Ramos (cell line): ENCODE measurements at regions not wholly inside any gene's neighbourhood (a gene's known extent, or its start where the extent isn't known, plus 50 kb on each side); places are given as distances from the start of the nearest gene placed in this dataset.

Source experiments
- in situ Hi-C: fragments of 300-500 bp; cut with MboI; formaldehyde crosslinking; loops from one replicate; pipeline ENCODE4 v1.14.3; 2022; ENCODE audit warnings: low sequenced_read_pairs; ENCODE audit not compliant: unreplicated experiment

GRCh38 chr1:4033129-4033676 lies 133.1 kb upstream of the C1orf174 start:
- in situ Hi-C loops, result loop anchor here (25.0 kb wide), 1 partner anchor 371 kb away; the partner anchor contains the start of genes TP73 and WRAP73

- in situ Hi-C loops, result loop anchor here (25.0 kb wide), 1 partner anchor 371 kb away; the partner anchor contains the start of genes TP73 and WRAP73
Measured at GRCh38 chr1:4033713-4034112, 133.6 kb upstream of the C1orf174 start.

- in situ Hi-C loops, result loop anchor here (25.0 kb wide), 1 partner anchor 372 kb away; the partner anchor contains the start of genes TP73 and WRAP73
Measured at GRCh38 chr1:4034318-4034887, 134.3 kb upstream of the C1orf174 start.

GRCh38 chr1:4044967-4045366 lies 144.9 kb upstream of the C1orf174 start:
- in situ Hi-C loops, result loop anchor here (25.0 kb wide), 1 partner anchor 383 kb away; the partner anchor contains the start of genes TP73 and WRAP73

GRCh38 chr1:4045397-4046010 lies 145.4 kb upstream of the C1orf174 start:
- in situ Hi-C loops, result loop anchor here (25.0 kb wide), 1 partner anchor 383 kb away; the partner anchor contains the start of genes TP73 and WRAP73

GRCh38 chr1:4046836-4047461 lies 146.9 kb upstream of the C1orf174 start:
- in situ Hi-C loops, result loop anchor here (25.0 kb wide), 1 partner anchor 385 kb away; the partner anchor contains the start of genes TP73 and WRAP73

- in situ Hi-C loops, result loop anchor here (25.0 kb wide), 1 partner anchor 385 kb away; the partner anchor contains the start of genes TP73 and WRAP73
Measured at GRCh38 chr1:4047666-4048065, 147.6 kb upstream of the C1orf174 start.

- in situ Hi-C loops, result loop anchor here (25.0 kb wide), 1 partner anchor 386 kb away; the partner anchor contains the start of genes TP73 and WRAP73
Measured at GRCh38 chr1:4048076-4048475, 148.0 kb upstream of the C1orf174 start.

GRCh38 chr1:4048921-4049320 lies 148.8 kb upstream of the C1orf174 start:
- in situ Hi-C loops, result loop anchor here (25.0 kb wide), 1 partner anchor 387 kb away; the partner anchor contains the start of genes TP73 and WRAP73

- in situ Hi-C loops, result loop anchor here (10.0 kb wide), 1 partner anchor 136 kb away; no protein-coding TSS in a partner anchor
Measured at GRCh38 chr1:4050998-4051397, 150.9 kb upstream of the C1orf174 start.

- in situ Hi-C loops, result loop anchor here (10.0 kb wide), 1 partner anchor 138 kb away; no protein-coding TSS in a partner anchor
Measured at GRCh38 chr1:4052657-4053056, 152.6 kb upstream of the C1orf174 start.

- in situ Hi-C loops, result loop anchor here (10.0 kb wide), 1 partner anchor 138 kb away; no protein-coding TSS in a partner anchor
Measured at GRCh38 chr1:4053160-4053748, 153.2 kb upstream of the C1orf174 start.

- in situ Hi-C loops, result loop anchor here (10.0 kb wide), 1 partner anchor 139 kb away; no protein-coding TSS in a partner anchor
Measured at GRCh38 chr1:4053774-4054173, 153.7 kb upstream of the C1orf174 start.

- in situ Hi-C loops, result loop anchor here (10.0 kb wide), 1 partner anchor 141 kb away; no protein-coding TSS in a partner anchor
Measured at GRCh38 chr1:4055294-4055967, 155.4 kb upstream of the C1orf174 start.

GRCh38 chr1:4056422-4056821 lies 156.3 kb upstream of the C1orf174 start:
- in situ Hi-C loops, result loop anchor here (10.0 kb wide), 1 partner anchor 142 kb away; no protein-coding TSS in a partner anchor

- in situ Hi-C loops, result loop anchor here (10.0 kb wide), 1 partner anchor 142 kb away; no protein-coding TSS in a partner anchor
Measured at GRCh38 chr1:4056989-4057388, 156.9 kb upstream of the C1orf174 start.

- in situ Hi-C loops, result loop anchor here (10.0 kb wide), 1 partner anchor 143 kb away; no protein-coding TSS in a partner anchor
Measured at GRCh38 chr1:4057603-4058002, 157.5 kb upstream of the C1orf174 start.

- in situ Hi-C loops, result loop anchor here (10.0 kb wide), 1 partner anchor 143 kb away; no protein-coding TSS in a partner anchor
Measured at GRCh38 chr1:4058122-4058521, 158.1 kb upstream of the C1orf174 start.

- in situ Hi-C loops, result loop anchor here (10.0 kb wide), 1 partner anchor 144 kb away; no protein-coding TSS in a partner anchor
Measured at GRCh38 chr1:4058706-4059105, 158.6 kb upstream of the C1orf174 start.
